SK-N-SH (cell line): ENCODE measurements at regions not wholly inside any gene's neighbourhood (a gene's known extent, or its start where the extent isn't known, plus 50 kb on each side); places are given as distances from the start of the nearest gene placed in this dataset.

ENCODE experiments used
- CTCF ChIP-seq: fragments of 200-600 bp; sonication (generic); IDR thresholded peaks from 2 replicates; pipeline ENCODE4 v1.6.1; 2017; ENCODE audit warnings: antibody characterized with exemption, mild to moderate bottlenecking, moderate library complexity
- EZH2phosphoT487 ChIP-seq: fragments of 200-600 bp; sonication (generic); IDR thresholded peaks from 2 replicates; pipeline ENCODE4 v1.6.1; 2017; ENCODE audit warnings: low read depth, mixed run types, mild to moderate bottlenecking, antibody characterized with exemption, moderate library complexity, borderline replicate concordance
- GABPA ChIP-seq: IDR thresholded peaks from 2 replicates; pipeline ENCODE4 v1.4.0; 2012; ENCODE audit warnings: low read depth, mild to moderate bottlenecking
- MAX ChIP-seq: IDR thresholded peaks from 2 replicates; pipeline ENCODE4 v1.4.0; 2012; ENCODE audit warnings: low read depth
- PBX3 ChIP-seq: IDR thresholded peaks from 2 replicates; pipeline ENCODE4; 2012
- POLR2AphosphoS5 ChIP-seq: IDR thresholded peaks from 2 replicates; pipeline ENCODE4 v1.6.1; 2012; ENCODE audit warnings: low read depth, low read length
- RAD21 ChIP-seq: IDR thresholded peaks from 2 replicates; pipeline ENCODE4 v1.6.1; 2012; ENCODE audit warnings: mild to moderate bottlenecking, low read length
- RFX5 ChIP-seq: IDR thresholded peaks from 2 replicates; pipeline ENCODE4 v1.6.1; 2012; ENCODE audit warnings: mild to moderate bottlenecking, improper control_type of control experiment, low read length
- RXRA ChIP-seq: IDR thresholded peaks from 2 replicates; pipeline ENCODE4 v1.4.0; 2012; ENCODE audit warnings: low read depth, mild to moderate bottlenecking, borderline replicate concordance
- SIN3A ChIP-seq: IDR thresholded peaks from 2 replicates; pipeline ENCODE4 v1.6.1; 2012; ENCODE audit warnings: low read depth, mild to moderate bottlenecking, low read length, moderate library complexity, borderline replicate concordance
- SMC3 ChIP-seq: IDR thresholded peaks from 2 replicates; pipeline ENCODE4 v1.6.1; 2012; ENCODE audit warnings: low read depth, low read length, improper control_type of control experiment
- TAF1 ChIP-seq: IDR thresholded peaks from 2 replicates; pipeline ENCODE4 v1.6.1; 2012; ENCODE audit warnings: low read depth, mild to moderate bottlenecking, low read length, moderate library complexity, borderline replicate concordance
- USF1 ChIP-seq: IDR thresholded peaks from 2 replicates; pipeline ENCODE4 v1.4.0; 2012; ENCODE audit warnings: low read depth, borderline replicate concordance

- TF ChIP-seq POLR2AphosphoS5 (no peak), CTCF (no peak), RAD21 (no peak), EZH2phosphoT487 (no peak), SIN3A (no peak), RFX5 (no peak), RXRA (no peak), TAF1 (no peak), SMC3 (no peak), MAX (no peak), USF1 (no peak), GABPA (no peak), PBX3 (no peak)
Observed at GRCh38 chr13:104740641-104741222, 1674.5 kb upstream of the SLC10A2 start.
